Left ventricle myocardium inferior (tissue), 1 donor: ENCODE measurements at regions not wholly inside any gene's neighbourhood (a gene's known extent, or its start where the extent isn't known, plus 50 kb on each side); places are given as distances from the start of the nearest gene placed in this dataset.
A peak's percentile ranks its signal among the peaks of the same experiment; 100 is the strongest.

Experiments used
- DNase-seq: peaks from one replicate; pipeline ENCODE4 v3.0.0-alpha.2; 2020
- H3K27ac ChIP-seq: fragments of 200-600 bp; replicated peaks from 2 replicates; pipeline ENCODE4 v1.8.0; 2021
- H3K27me3 ChIP-seq: fragments of 200-600 bp; 2 replicates; pipeline ENCODE4 v1.8.0; 2021; ENCODE audit warnings: low read depth
- H3K36me3 ChIP-seq: fragments of 200-600 bp; 2 replicates; pipeline ENCODE4 v1.8.0; 2021
- H3K4me1 ChIP-seq: fragments of 200-600 bp; 2 replicates; pipeline ENCODE4 v1.8.0; 2021
- H3K4me3 ChIP-seq: fragments of 200-600 bp; 2 replicates; pipeline ENCODE4 v1.8.0; 2021; ENCODE audit warnings: mild to moderate bottlenecking, moderate library complexity
- H3K9me3 ChIP-seq: fragments of 200-600 bp; replicated peaks from 2 replicates; pipeline ENCODE4 v1.8.0; 2021
- CTCF ChIP-seq: fragments of 200-600 bp; IDR thresholded peaks from 2 replicates; pipeline ENCODE4 v1.8.0; 2021; ENCODE audit warnings: antibody characterized with exemption, mild to moderate bottlenecking, borderline replicate concordance
- intact Hi-C: fragments of 100-400 bp; cut with micrococcal nuclease; formaldehyde crosslinking; loops from one replicate; pipeline ENCODE4 v1.11.0; 2022
- donor health status: DM: no; HTN: yes; CAD: no; lungs with severe emphysema.

DNA sequence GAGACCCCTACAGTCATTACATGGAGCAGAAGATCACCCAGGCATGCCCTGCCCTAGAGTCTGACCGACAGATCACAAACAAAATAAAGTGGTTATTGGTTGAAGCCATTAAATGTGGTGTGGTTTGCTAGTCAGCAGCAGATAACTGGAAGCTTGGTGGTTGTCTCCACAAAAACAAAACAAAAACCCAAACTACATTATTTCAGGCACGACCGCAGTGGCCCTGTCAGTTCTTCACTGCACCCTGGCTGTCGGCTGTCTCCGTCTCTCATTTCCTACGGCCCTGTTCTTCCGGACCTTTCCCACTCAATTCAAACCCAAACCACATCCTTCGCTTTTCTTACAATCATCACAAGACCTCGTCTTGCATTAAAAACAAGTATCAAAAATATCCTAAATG is 521.3 kb upstream of the ZFP42 start:
- Histone ChIP-seq H3K9me3 (no peaks in the 10 kb centered on the region), H3K36me3 (no peaks in the 10 kb centered on the region), H3K4me1 (no peaks in the 10 kb centered on the region), H3K27me3 (no peaks in the 10 kb centered on the region), H3K4me3 (no peak overlapping the region), H3K27ac (no peak overlapping the region)
- intact Hi-C loops: no loop called here
- no peak for TF ChIP-seq CTCF
- DNase-seq: no peak

DNA sequence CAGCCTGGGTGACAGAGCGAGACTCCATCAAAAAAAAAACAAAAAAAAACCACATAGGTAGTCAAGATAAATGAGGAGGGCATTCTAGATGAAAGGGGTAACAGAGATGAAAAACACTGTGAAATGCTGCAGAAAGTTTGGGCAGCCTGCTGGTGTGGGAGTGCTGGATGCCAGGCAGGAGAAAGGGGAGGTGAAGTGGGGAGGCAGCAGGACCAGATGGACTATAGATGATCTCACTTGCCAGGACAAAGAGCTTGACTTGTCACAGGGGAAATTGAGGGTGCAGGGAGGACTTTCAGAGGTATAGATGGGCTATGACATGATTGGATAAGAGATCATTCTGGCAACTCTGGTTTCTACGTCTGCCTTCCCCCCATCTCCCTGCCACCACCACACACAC is 519.7 kb upstream of the ZFP42 start:
- H3K27ac ChIP-seq: no peak overlapping the region
- H3K4me1 ChIP-seq: no peaks in the 10 kb centered on the region
- no peaks in the 10 kb centered on the region for H3K27me3 ChIP-seq
- DNase-seq: no peak
- H3K9me3 ChIP-seq: no peaks in the 10 kb centered on the region
- intact Hi-C loops: no loop called here
- TF ChIP-seq CTCF: no peak
- H3K4me3 ChIP-seq: no peak overlapping the region
- no peaks in the 10 kb centered on the region for H3K36me3 ChIP-seq

DNA sequence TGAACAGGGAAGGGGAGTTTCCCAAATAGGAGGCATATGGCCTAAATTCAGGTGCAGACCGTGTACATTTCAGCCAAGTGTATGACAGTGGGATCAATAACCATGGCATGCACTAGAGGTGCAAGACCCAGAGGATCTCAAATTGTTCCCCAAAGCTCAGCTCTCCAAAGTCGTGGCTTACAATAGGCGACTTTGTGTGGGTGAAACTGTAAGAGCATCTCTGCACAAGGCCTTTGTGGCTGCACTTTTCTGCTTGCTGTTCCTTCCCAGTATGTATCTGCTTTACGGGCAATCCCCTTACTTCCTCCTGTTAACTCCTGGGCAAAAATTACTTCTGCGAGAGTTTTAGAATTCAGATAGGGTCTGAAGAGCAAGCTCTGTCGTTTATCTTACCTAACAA is 518.3 kb upstream of the ZFP42 start:
- no peaks in the 10 kb centered on the region for H3K4me1 ChIP-seq
- H3K4me3 ChIP-seq: no peak overlapping the region
- H3K27ac ChIP-seq: no peak overlapping the region
- H3K9me3 ChIP-seq: no peaks in the 10 kb centered on the region
- intact Hi-C loops: no loop called here
- no peaks in the 10 kb centered on the region for H3K27me3 ChIP-seq
- DNase-seq: no peak
- no peak for TF ChIP-seq CTCF
- no peaks in the 10 kb centered on the region for H3K36me3 ChIP-seq

DNA sequence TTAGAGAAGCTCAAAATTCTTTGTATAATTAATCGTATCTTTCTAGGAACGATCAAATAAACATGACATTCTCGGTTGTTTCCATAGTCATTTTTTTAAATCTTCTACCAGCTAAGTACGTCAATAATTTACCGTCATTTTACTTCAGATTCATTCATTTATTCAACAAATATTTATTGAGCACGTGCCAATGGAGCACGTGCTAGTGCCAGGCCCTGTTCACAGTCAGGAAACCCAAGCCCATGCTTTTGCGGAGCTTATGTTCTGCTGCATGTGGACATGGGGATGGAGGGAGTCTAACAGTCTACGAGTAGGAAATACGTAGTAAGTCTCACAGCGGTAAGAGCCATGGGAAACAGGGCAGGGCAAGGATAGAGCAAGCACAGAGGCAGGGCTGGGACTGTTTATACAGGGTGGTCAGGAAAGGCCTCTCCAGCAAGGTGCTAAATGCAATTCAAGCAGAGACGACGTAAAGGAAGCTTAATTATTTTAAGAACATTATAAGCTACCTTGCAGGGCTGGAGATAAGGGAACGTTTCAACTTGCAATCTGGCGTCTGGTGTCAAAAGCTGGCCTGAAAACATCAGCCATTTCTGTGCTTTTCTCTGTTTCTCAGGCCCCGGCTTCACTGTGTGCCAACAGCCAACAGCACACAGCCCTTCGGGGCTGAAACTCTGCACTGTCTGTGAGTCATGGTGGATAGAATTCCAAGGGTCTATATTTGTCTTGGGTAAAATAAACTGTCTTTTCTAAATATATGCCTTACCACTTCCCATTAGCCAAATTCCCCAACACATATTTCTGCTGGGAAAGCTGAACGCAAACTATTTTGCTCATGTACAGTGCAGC is 517.1 kb upstream of the ZFP42 start:
- Histone ChIP-seq H3K27me3 (no peaks in the 10 kb centered on the region), H3K27ac (peak overlapping the region; percentile 18), H3K36me3 (no peaks in the 10 kb centered on the region), H3K4me3 (no peak overlapping the region), H3K4me1 (no peaks in the 10 kb centered on the region), H3K9me3 (no peaks in the 10 kb centered on the region)
- no peak for TF ChIP-seq CTCF
- intact Hi-C loops: no loop called here
- no peak for DNase-seq

DNA sequence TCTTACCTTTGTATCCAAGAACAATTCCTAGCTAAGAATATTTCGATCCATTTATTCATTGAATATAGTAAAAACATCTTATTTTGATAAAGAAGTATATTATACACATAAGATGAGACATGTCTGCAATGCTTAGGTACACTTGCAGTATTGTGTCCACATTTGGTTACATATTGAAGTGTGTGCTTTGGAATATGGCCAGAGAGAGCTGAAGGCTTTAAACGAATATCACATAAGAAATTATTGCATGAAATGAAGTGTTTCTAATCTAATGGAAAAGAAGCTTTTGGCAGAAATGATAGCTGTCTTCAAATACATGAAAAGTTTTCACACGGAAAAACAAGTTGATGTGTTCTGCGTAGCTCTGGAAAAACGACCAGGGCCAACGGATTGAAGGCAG is 516.1 kb upstream of the ZFP42 start:
- no peak for DNase-seq
- Histone ChIP-seq H3K27me3 (no peaks in the 10 kb centered on the region), H3K27ac (no peak overlapping the region), H3K4me3 (no peak overlapping the region), H3K9me3 (no peaks in the 10 kb centered on the region), H3K36me3 (no peaks in the 10 kb centered on the region), H3K4me1 (no peaks in the 10 kb centered on the region)
- intact Hi-C loops: no loop called here
- TF ChIP-seq CTCF: no peak
